Effector memory CD4-positive, alpha-beta T cell (primary cell): ENCODE measurements at regions not wholly inside any gene's neighbourhood (a gene's known extent, or its start where the extent isn't known, plus 50 kb on each side); places are given as distances from the start of the nearest gene placed in this dataset.

ENCODE experiments used
- DNase-seq, 3 donors: peaks; one replicate each; pipeline ENCODE4 v3.0.0-alpha.2; 2020
- H3K27ac ChIP-seq: 2 replicates; pipeline ENCODE4 v1.7.0; 2013; ENCODE audit warnings: mild to moderate bottlenecking, low read length, moderate library complexity; ENCODE audit not compliant: insufficient read depth, poor library complexity, severe bottlenecking
- H3K27me3 ChIP-seq: replicated peaks from 2 replicates; pipeline ENCODE4 v1.7.0; 2013; ENCODE audit warnings: mild to moderate bottlenecking, low read length; ENCODE audit not compliant: insufficient read depth, control insufficient read depth, poor library complexity, severe bottlenecking
- H3K36me3 ChIP-seq: 2 replicates; pipeline ENCODE4 v1.7.0; 2013; ENCODE audit warnings: mild to moderate bottlenecking, low read length, moderate library complexity; ENCODE audit not compliant: control insufficient read depth, insufficient read depth
- H3K4me1 ChIP-seq: 2 replicates; pipeline ENCODE4 v1.7.0; 2013; ENCODE audit warnings: low read length, mild to moderate bottlenecking; ENCODE audit not compliant: control insufficient read depth, insufficient read depth, poor library complexity, severe bottlenecking
- H3K4me3 ChIP-seq: 2 replicates; pipeline ENCODE4 v1.7.0; 2013; ENCODE audit warnings: low read length, low read depth, mild to moderate bottlenecking; ENCODE audit not compliant: insufficient read depth, poor library complexity, severe bottlenecking
- H3K9me3 ChIP-seq: 2 replicates; pipeline ENCODE4 v1.7.0; 2013; ENCODE audit warnings: mild to moderate bottlenecking, low read length, moderate library complexity; ENCODE audit not compliant: control insufficient read depth

- Histone ChIP-seq H3K27ac (no peak overlapping the region), H3K36me3 (no peaks in the 10 kb centered on the region), H3K9me3 (no peaks in the 10 kb centered on the region), H3K4me3 (no peak overlapping the region), H3K4me1 (no peaks in the 10 kb centered on the region), H3K27me3 (no peaks in the 10 kb centered on the region)
- DNase-seq = no peak
Observed at GRCh38 chr5:81899123-81899522, 72.7 kb upstream of the ATG10 start.

DNA sequence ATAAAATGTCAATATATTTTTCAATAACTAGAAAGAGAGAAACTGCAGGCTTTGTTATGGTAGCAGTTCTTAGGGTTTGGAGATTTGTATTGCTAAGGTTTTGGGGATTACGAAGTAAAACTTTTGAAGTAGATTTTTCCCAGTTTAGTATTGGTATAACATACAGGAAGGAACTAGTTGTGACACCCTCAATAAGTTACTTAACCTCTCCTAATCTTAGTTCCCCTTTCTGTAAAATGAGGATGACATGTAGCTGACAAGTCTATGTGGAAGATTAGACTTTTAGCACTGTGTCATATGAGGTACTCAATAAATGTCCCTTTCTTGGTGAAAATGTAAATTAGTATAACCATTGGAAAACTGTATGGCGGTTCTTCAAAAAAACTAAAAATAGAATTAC is 73.4 kb upstream of the ATG10 start:
- Histone ChIP-seq H3K4me3 (no peak overlapping the region), H3K27ac (no peak overlapping the region), H3K36me3 (no peaks in the 10 kb centered on the region), H3K9me3 (no peaks in the 10 kb centered on the region), H3K4me1 (no peaks in the 10 kb centered on the region), H3K27me3 (no peaks in the 10 kb centered on the region)
- no peak for DNase-seq

DNA sequence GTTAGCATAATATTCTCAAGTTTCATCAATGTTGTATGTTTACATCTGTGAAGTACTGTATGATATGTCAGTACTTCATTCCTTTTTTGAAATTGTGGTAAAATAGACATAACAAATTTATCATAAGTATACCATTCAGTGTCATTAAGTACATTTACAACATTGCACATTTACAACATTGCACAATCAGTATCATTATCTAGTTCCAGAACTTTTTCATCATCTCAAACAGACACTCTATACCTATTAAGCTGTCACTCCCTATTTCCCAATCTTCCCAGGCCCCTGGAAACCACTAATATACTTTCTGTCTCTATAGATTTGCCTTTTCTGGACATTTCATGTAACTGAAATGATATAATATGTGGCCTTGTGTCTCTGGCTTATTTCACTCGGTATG is 75.1 kb upstream of the ATG10 start:
- Histone ChIP-seq H3K36me3 (no peaks in the 10 kb centered on the region), H3K27me3 (no peaks in the 10 kb centered on the region), H3K27ac (no peak overlapping the region), H3K9me3 (no peaks in the 10 kb centered on the region), H3K4me3 (no peak overlapping the region), H3K4me1 (no peaks in the 10 kb centered on the region)
- DNase-seq = no peak

DNA sequence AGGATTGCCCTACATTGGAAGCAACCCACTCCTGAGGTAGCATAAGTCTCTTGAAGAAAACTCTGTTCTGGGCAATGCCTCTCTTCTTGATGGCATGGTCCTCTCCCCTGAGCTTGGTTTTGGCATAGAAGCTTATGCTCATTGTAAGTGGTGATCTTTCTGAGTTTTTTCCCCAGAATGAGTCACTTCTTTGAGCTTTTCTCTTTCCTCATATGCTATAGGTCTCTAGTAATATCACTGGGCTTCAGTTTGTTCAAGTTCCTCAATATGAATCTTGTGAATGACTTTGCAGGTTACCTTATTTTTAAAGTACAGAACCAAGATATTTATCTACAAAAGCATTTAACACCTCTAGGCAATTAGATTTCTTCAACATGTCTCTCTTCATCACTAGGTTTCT is 76.5 kb upstream of the ATG10 start:
- Histone ChIP-seq H3K4me3 (no peak overlapping the region), H3K9me3 (no peaks in the 10 kb centered on the region), H3K27ac (no peak overlapping the region), H3K4me1 (no peaks in the 10 kb centered on the region), H3K36me3 (no peaks in the 10 kb centered on the region), H3K27me3 (no peaks in the 10 kb centered on the region)
- no peak for DNase-seq

DNA sequence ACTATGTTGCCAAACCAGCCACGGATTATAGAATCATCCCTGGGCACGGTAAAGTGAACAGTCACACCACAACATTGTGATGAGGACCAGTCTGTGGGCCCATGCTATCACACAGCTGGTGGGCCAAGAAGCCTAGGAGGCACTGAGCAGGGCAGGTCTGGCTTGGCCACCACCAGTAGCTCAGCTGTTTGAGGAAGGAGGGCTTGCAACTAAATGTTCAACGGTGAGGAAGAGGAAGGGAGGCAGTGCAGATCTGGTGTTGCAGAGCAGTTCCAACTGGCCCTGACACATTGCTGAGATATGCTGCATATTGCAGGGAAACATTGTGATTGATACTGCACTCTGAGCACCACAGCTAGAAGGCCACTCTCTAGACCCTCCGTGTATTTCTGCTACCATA is 77.9 kb upstream of the ATG10 start:
- H3K27ac ChIP-seq = no peak overlapping the region
- no peaks in the 10 kb centered on the region for H3K27me3 ChIP-seq
- no peaks in the 10 kb centered on the region for H3K4me1 ChIP-seq
- no peaks in the 10 kb centered on the region for H3K36me3 ChIP-seq
- H3K4me3 ChIP-seq = no peak overlapping the region
- no peak for DNase-seq
- H3K9me3 ChIP-seq = no peaks in the 10 kb centered on the region

DNA sequence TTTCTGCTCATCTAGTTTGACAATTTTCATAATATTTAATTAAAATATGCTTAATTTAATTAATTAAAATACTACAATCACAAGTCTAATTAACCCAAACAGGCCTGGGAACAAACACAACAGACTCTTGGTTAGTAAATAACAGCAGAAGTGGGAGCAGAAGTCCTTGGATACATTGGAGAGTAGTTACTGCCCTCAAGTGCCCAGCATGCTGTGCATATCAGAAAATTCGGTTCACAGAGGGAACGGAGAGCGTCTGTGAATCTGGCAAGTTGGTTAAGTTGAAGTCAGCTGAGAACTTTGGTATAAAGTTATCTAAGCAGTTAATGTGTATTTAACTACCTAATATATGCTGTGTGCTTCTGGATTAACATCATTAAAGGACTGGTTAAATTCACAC is 87.0 kb upstream of the ATG10 start:
- Histone ChIP-seq H3K4me1 (no peaks in the 10 kb centered on the region), H3K36me3 (no peaks in the 10 kb centered on the region), H3K4me3 (no peak overlapping the region), H3K27ac (no peak overlapping the region), H3K9me3 (no peaks in the 10 kb centered on the region), H3K27me3 (no peaks in the 10 kb centered on the region)
- DNase-seq = no peak

GRCh38 chr5:81883371-81883770 is 88.5 kb upstream of the ATG10 start:
- H3K4me3 ChIP-seq = no peak overlapping the region
- H3K27me3 ChIP-seq = no peaks in the 10 kb centered on the region
- H3K27ac ChIP-seq = no peak overlapping the region
- H3K4me1 ChIP-seq = no peaks in the 10 kb centered on the region
- no peak for DNase-seq
- no peaks in the 10 kb centered on the region for H3K9me3 ChIP-seq
- no peaks in the 10 kb centered on the region for H3K36me3 ChIP-seq

DNA sequence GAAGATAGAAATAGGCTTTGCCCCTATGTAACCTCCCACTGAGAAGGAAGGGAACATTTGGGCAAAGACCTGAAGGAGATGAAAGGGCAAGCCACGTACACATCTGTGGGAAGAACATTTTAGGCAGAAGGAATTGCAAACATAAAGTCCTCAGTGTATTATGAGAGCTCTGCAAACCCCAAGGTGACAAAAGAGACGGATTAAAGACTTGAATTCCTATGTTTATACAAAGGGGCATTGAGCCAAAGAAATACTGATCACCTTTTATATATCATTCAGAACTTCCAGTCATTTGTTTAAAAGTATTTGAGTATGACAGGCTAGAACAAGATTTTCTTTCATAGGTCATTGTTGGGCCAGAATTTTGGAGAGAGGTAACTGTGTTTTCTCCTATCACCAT is 90.2 kb upstream of the ATG10 start:
- H3K9me3 ChIP-seq = no peaks in the 10 kb centered on the region
- DNase-seq = no peak

GRCh38 chr5:81879936-81880335 is 91.9 kb upstream of the ATG10 start:
- no peak overlapping the region for H3K4me3 ChIP-seq
- no peaks in the 10 kb centered on the region for H3K9me3 ChIP-seq
- H3K36me3 ChIP-seq = no peaks in the 10 kb centered on the region
- H3K27me3 ChIP-seq = no peaks in the 10 kb centered on the region
- no peak for DNase-seq
- no peaks in the 10 kb centered on the region for H3K4me1 ChIP-seq
- no peak overlapping the region for H3K27ac ChIP-seq

More for the DNA sequence above, 90.2 kb upstream of the ATG10 start:
- Histone ChIP-seq H3K4me1 (no peaks in the 10 kb centered on the region), H3K4me3 (no peak overlapping the region), H3K36me3 (no peaks in the 10 kb centered on the region), H3K27ac (no peak overlapping the region), H3K27me3 (no peaks in the 10 kb centered on the region)

- no peak overlapping the region for H3K27ac ChIP-seq
- H3K36me3 ChIP-seq = no peaks in the 10 kb centered on the region
- no peak overlapping the region for H3K4me3 ChIP-seq
- no peaks in the 10 kb centered on the region for H3K4me1 ChIP-seq
- DNase-seq = no peak
- no peaks in the 10 kb centered on the region for H3K27me3 ChIP-seq
- H3K9me3 ChIP-seq = no peaks in the 10 kb centered on the region
Observed at GRCh38 chr5:81878333-81878732, 93.5 kb upstream of the ATG10 start.

GRCh38 chr5:81866994-81867393 is 104.8 kb upstream of the ATG10 start:
- Histone ChIP-seq H3K4me3 (no peak overlapping the region), H3K27me3 (no peaks in the 10 kb centered on the region), H3K9me3 (no peaks in the 10 kb centered on the region), H3K4me1 (no peaks in the 10 kb centered on the region), H3K36me3 (no peaks in the 10 kb centered on the region), H3K27ac (no peak overlapping the region)
- no peak for DNase-seq
